OCI-LY3 (cell line): ENCODE measurements at regions not wholly inside any gene's neighbourhood (a gene's known extent, or its start where the extent isn't known, plus 50 kb on each side); places are given as distances from the start of the nearest gene placed in this dataset.

ENCODE experiments used
- H2AFZ ChIP-seq: fragments of 200-600, 300-600 bp; shearing (Covaris generic); 2 replicates; pipeline ENCODE4 v1.6.0; 2014; ENCODE audit warnings: antibody characterized with exemption, low read depth, low read length
- H3K27ac ChIP-seq: fragments of 200-600, 300-600 bp; sonication (generic); 2 replicates; pipeline ENCODE4 v1.5.1; 2014; ENCODE audit warnings: mild to moderate bottlenecking, low read length, moderate library complexity, mixed read lengths
- H3K27me3 ChIP-seq: fragments of 200-600, 300-600 bp; sonication (generic); 2 replicates; pipeline ENCODE4 v1.6.1; 2014; ENCODE audit warnings: low read depth, low read length, mixed read lengths
- H3K36me3 ChIP-seq: fragments of 200-600, 300-600 bp; sonication (generic); replicated peaks from 2 replicates; pipeline ENCODE3; 2014; ENCODE audit warnings: low read depth, low read length, mixed read lengths
- H3K4me1 ChIP-seq: fragments of 300-600, 200-600 bp; sonication (generic); 2 replicates; pipeline ENCODE4 v1.6.1; 2014; ENCODE audit warnings: low read length, mixed read lengths
- H3K4me2 ChIP-seq: fragments of 200-600, 300-600 bp; sonication (generic); 2 replicates; pipeline ENCODE4 v1.6.1; 2014; ENCODE audit warnings: low read length, mixed read lengths
- H3K4me3 ChIP-seq: fragments of 300-600, 200-600 bp; sonication (generic); 2 replicates; pipeline ENCODE4 v1.5.1; 2014; ENCODE audit warnings: antibody characterized with exemption, mild to moderate bottlenecking, low read length, moderate library complexity
- H3K79me2 ChIP-seq: fragments of 300-600, 200-600 bp; shearing (Covaris generic); 2 replicates; pipeline ENCODE4 v1.6.1; 2014; ENCODE audit warnings: mild to moderate bottlenecking, low read length, mixed read lengths
- H3K9ac ChIP-seq: fragments of 300-600, 200-600 bp; shearing (Covaris generic); 2 replicates; pipeline ENCODE4 v1.6.0; 2014; ENCODE audit warnings: mild to moderate bottlenecking, low read length, moderate library complexity
- H3K9me3 ChIP-seq: fragments of 200-600, 300-600 bp; shearing (Covaris generic); 2 replicates; pipeline ENCODE4 v1.6.1; 2014; ENCODE audit warnings: low read length, mixed read lengths; ENCODE audit not compliant: insufficient read depth
- H4K20me1 ChIP-seq: fragments of 200-600, 300-600 bp; sonication (generic); 2 replicates; pipeline ENCODE4 v1.6.1; 2016; ENCODE audit warnings: low read length, mixed read lengths; ENCODE audit not compliant: insufficient read depth
- EZH2phosphoT487 ChIP-seq: fragments of 200-600 bp; shearing (Covaris generic); IDR thresholded peaks from 2 replicates; pipeline ENCODE4 v1.6.1; 2018; ENCODE audit warnings: antibody characterized with exemption, mixed run types, low read depth
- TF ChIP-seq, protein P1 (sequence below): fragments of 200-600, 300-600 bp; sonication (generic); IDR thresholded peaks from 2 replicates; pipeline ENCODE4 v1.5.1; 2014; ENCODE audit warnings: antibody characterized with exemption, low read length, low read depth

DNA sequence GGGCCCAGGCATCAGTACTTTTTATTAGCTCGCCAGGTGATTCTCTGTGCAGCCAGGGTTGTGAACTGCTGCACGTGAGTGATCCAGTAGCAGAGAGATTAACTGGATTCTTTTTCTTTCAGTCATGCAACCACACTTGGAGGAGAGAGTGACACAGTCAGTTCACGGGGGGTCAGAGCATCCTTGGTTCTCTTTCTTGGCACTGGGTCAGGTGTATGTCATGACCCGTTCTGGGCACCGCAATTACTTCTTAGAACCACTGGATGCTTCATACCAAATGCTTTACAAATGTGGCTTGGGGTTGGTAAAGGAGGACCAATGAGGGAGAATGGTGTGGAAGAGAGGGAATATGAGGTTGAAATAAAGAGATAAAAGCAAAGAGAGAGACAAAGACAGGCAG is 368.7 kb downstream of the MLLT3 start:
- H4K20me1 ChIP-seq, result no peaks in the 10 kb centered on the region
- no peaks in the 10 kb centered on the region for H3K36me3 ChIP-seq
- no peaks in the 10 kb centered on the region for H3K79me2 ChIP-seq
- no peak overlapping the region for H3K4me2 ChIP-seq
- H3K9ac ChIP-seq, result no peak overlapping the region
- H3K4me3 ChIP-seq, result no peak overlapping the region
- H3K27me3 ChIP-seq, result no peaks in the 10 kb centered on the region; the same call in 1 of the 2 replicates
- H2AFZ ChIP-seq, result no peak overlapping the region
- no peak overlapping the region for H3K27ac ChIP-seq
- H3K9me3 ChIP-seq, result no peaks in the 10 kb centered on the region
- TF ChIP-seq EZH2phosphoT487, result no peak
- TF ChIP-seq, protein P1, sequence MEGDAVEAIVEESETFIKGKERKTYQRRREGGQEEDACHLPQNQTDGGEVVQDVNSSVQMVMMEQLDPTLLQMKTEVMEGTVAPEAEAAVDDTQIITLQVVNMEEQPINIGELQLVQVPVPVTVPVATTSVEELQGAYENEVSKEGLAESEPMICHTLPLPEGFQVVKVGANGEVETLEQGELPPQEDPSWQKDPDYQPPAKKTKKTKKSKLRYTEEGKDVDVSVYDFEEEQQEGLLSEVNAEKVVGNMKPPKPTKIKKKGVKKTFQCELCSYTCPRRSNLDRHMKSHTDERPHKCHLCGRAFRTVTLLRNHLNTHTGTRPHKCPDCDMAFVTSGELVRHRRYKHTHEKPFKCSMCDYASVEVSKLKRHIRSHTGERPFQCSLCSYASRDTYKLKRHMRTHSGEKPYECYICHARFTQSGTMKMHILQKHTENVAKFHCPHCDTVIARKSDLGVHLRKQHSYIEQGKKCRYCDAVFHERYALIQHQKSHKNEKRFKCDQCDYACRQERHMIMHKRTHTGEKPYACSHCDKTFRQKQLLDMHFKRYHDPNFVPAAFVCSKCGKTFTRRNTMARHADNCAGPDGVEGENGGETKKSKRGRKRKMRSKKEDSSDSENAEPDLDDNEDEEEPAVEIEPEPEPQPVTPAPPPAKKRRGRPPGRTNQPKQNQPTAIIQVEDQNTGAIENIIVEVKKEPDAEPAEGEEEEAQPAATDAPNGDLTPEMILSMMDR, result no peak
- H3K4me1 ChIP-seq, result no peaks in the 10 kb centered on the region

GRCh38 chr9:20252778-20253177 is 369.5 kb downstream of the MLLT3 start:
- H2AFZ ChIP-seq, result no peak overlapping the region
- TF ChIP-seq, protein P1, result no peak
- no peak for TF ChIP-seq EZH2phosphoT487
- H3K27ac ChIP-seq, result no peak overlapping the region
- H3K9ac ChIP-seq, result no peak overlapping the region
- no peaks in the 10 kb centered on the region for H3K79me2 ChIP-seq
- H3K27me3 ChIP-seq, result peaks cover 8% of the 10 kb centered on the region; the same call in 1 of the 2 replicates
- no peaks in the 10 kb centered on the region for H3K4me1 ChIP-seq
- H3K4me2 ChIP-seq, result no peak overlapping the region
- no peak overlapping the region for H3K4me3 ChIP-seq
- H3K9me3 ChIP-seq, result no peaks in the 10 kb centered on the region
- no peaks in the 10 kb centered on the region for H3K36me3 ChIP-seq
- no peaks in the 10 kb centered on the region for H4K20me1 ChIP-seq

DNA sequence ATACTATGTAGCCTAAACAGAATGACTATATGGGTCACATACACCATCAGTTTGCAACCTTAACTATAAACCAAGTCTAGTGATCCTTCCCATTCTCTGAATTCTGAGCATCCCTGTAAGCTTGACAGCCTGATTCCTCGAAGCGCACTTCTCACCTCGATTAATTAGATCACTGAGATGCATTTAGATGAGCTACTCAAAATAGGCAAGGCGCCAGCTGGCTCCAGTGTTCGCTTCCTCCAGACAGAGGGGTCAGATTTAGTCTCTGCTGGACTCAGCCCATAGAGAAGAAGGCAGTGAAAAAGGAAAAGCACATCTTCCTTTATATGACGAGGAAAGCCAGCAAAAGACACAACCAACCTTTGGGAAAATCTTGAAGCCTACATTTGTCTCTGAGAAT is 371.5 kb downstream of the MLLT3 start:
- Histone ChIP-seq H3K27me3 (peaks cover 19% of the 10 kb centered on the region), H2AFZ (no peak overlapping the region), H3K27ac (no peak overlapping the region), H3K4me2 (no peak overlapping the region), H3K4me3 (no peak overlapping the region), H4K20me1 (no peaks in the 10 kb centered on the region), H3K9me3 (no peaks in the 10 kb centered on the region), H3K79me2 (no peaks in the 10 kb centered on the region), H3K9ac (no peak overlapping the region), H3K4me1 (no peaks in the 10 kb centered on the region), H3K36me3 (no peaks in the 10 kb centered on the region)
- TF ChIP-seq EZH2phosphoT487, result no peak

- no peak overlapping the region for H2AFZ ChIP-seq
- H3K36me3 ChIP-seq, result no peaks in the 10 kb centered on the region
- no peak overlapping the region for H3K4me3 ChIP-seq
- no peaks in the 10 kb centered on the region for H3K9me3 ChIP-seq
- H3K79me2 ChIP-seq, result no peaks in the 10 kb centered on the region
- H3K9ac ChIP-seq, result no peak overlapping the region
- peaks cover 72% of the 10 kb centered on the region for H3K27me3 ChIP-seq
- H3K4me2 ChIP-seq, result no peak overlapping the region
- H3K4me1 ChIP-seq, result peaks cover 25% of the 10 kb centered on the region
- H4K20me1 ChIP-seq, result peaks cover 30% of the 10 kb centered on the region
- H3K27ac ChIP-seq, result no peak overlapping the region
- TF ChIP-seq, protein P1, result no peak
- TF ChIP-seq EZH2phosphoT487, result no peak
These were observed 378.0 kb downstream of the MLLT3 start for GRCh38 chr9:20244271-20244670.

- Histone ChIP-seq H3K27me3 (peaks cover 76% of the 10 kb centered on the region), H3K79me2 (no peaks in the 10 kb centered on the region), H3K4me1 (peaks cover 25% of the 10 kb centered on the region), H3K9ac (no peak overlapping the region), H3K9me3 (no peaks in the 10 kb centered on the region), H3K36me3 (no peaks in the 10 kb centered on the region), H3K27ac (no peak overlapping the region), H4K20me1 (peaks cover 30% of the 10 kb centered on the region), H3K4me3 (no peak overlapping the region), H2AFZ (no peak overlapping the region), H3K4me2 (no peak overlapping the region)
- TF ChIP-seq EZH2phosphoT487, result no peak
- TF ChIP-seq, protein P1, result no peak
These were observed 378.5 kb downstream of the MLLT3 start for GRCh38 chr9:20243841-20244240.
